ENCODE measurements at regions not wholly inside any gene's neighbourhood (a gene's known extent, or its start where the extent isn't known, plus 50 kb on each side); places are given as distances from the start of the nearest gene placed in this dataset.

GRCh38 chr13:74274916-74275315, 140.7 kb upstream of the KLF12 start:
- ChIA-PET RAD21 (ENCODE audit: unreplicated experiment) (no interaction called here), SMC1A (ENCODE audit: uncharacterized antibody, unreplicated experiment) (no interaction called here), CTCF (no interaction called here), POLR2A (no interaction called here)
- H4K20me1 ChIP-seq (ENCODE audit: control insufficient read depth, insufficient read depth) = no peaks in the 10 kb centered on the region
- H3K4me2 ChIP-seq (ENCODE audit: control insufficient read depth, insufficient read depth) = no peak overlapping the region
- H3K36me3 ChIP-seq (ENCODE audit: control insufficient read depth in 2 of 2, insufficient read depth in 2 of 2, low read length in 1 of 2) = no peaks in the 10 kb centered on the region
- no peak overlapping the region for H3K9ac ChIP-seq (ENCODE audit: control insufficient read depth, insufficient read depth, low read length)
- ATAC-seq (no peak), DNase-seq (ENCODE audit: low read depth, low spot score) (no peak), FAIRE-seq (no peak)
- H3K9me3 ChIP-seq (replicated peaks; ENCODE audit: control insufficient read depth, insufficient read depth, low read length) = no peaks in the 10 kb centered on the region
- no peak overlapping the region for H2AFZ ChIP-seq (ENCODE audit: control insufficient read depth, low read depth, low read length)
- BruUV-seq (replicated peaks) = no TSS peak
- TF ChIP-seq MXI1 (IDR thresholded peaks at IDR 0.05; ENCODE audit: low read depth, low read length) = no peak
- TF ChIP-seq MEF2B (IDR thresholded peaks at IDR 0.05; ENCODE audit: partially characterized antibody, poor library complexity, severe bottlenecking) = no peak
- no peak for TF ChIP-seq TCF3 (IDR thresholded peaks at IDR 0.05; ENCODE audit: borderline replicate concordance, insufficient read depth, low read depth, low read length)
- TF ChIP-seq CHD4 (IDR thresholded peaks at IDR 0.05) = no peak
- no peak for TF ChIP-seq IRF3 (IDR thresholded peaks at IDR 0.05)
- TF ChIP-seq SMC3 (IDR thresholded peaks at IDR 0.05; ENCODE audit: borderline replicate concordance, low read length) = no peak
- no peak for TF ChIP-seq RELA (IDR thresholded peaks at IDR 0.05; ENCODE audit: borderline replicate concordance, partially characterized antibody)
- no peak for TF ChIP-seq NFYA (IDR thresholded peaks at IDR 0.05; ENCODE audit: borderline replicate concordance, low read depth, low read length)
- TF ChIP-seq, protein P1, sequence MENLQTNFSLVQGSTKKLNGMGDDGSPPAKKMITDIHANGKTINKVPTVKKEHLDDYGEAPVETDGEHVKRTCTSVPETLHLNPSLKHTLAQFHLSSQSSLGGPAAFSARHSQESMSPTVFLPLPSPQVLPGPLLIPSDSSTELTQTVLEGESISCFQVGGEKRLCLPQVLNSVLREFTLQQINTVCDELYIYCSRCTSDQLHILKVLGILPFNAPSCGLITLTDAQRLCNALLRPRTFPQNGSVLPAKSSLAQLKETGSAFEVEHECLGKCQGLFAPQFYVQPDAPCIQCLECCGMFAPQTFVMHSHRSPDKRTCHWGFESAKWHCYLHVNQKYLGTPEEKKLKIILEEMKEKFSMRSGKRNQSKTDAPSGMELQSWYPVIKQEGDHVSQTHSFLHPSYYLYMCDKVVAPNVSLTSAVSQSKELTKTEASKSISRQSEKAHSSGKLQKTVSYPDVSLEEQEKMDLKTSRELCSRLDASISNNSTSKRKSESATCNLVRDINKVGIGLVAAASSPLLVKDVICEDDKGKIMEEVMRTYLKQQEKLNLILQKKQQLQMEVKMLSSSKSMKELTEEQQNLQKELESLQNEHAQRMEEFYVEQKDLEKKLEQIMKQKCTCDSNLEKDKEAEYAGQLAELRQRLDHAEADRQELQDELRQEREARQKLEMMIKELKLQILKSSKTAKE (IDR thresholded peaks at IDR 0.05; ENCODE audit: low read depth, poor library complexity, severe bottlenecking) = no peak
- no peak for TF ChIP-seq E4F1 (IDR thresholded peaks at IDR 0.05; ENCODE audit: borderline replicate concordance, partially characterized antibody)
- H3K4me1 ChIP-seq (ENCODE audit: control insufficient read depth, insufficient read depth, low read length) = no peaks in the 10 kb centered on the region
- H3K79me2 ChIP-seq (ENCODE audit: control insufficient read depth, insufficient read depth, low read length) = no peaks in the 10 kb centered on the region
- intact Hi-C loops (cut with micrococcal nuclease; ENCODE audit: unreplicated experiment) (no loop called here), in situ Hi-C loops (cut with MboI) (no loop called here)
- no peak overlapping the region for H3K27ac ChIP-seq (ENCODE audit: control insufficient read depth, insufficient read depth)
- no peak overlapping the region for H3K4me3 ChIP-seq
- 80% methylated on average over 2 of the region's 2 CpGs for WGBS (ENCODE audit: insufficient coverage, insufficient replicate concordance, low lambda C conversion rate, missing lambda C conversion rate)
- H3K27me3 ChIP-seq (replicated peaks in 1 of 2; ENCODE audit: control insufficient read depth in 2 of 2, insufficient read depth in 2 of 2, low read length in 1 of 2) = no peaks in the 10 kb centered on the region
